ENCODE measurements at regions not wholly inside any gene's neighbourhood (a gene's known extent, or its start where the extent isn't known, plus 50 kb on each side); places are given as distances from the start of the nearest gene placed in this dataset.

GRCh38 chrX:115889121-115889890, 281.2 kb upstream of the AGTR2 start:
- no peak for TF ChIP-seq EP300 (IDR thresholded peaks at IDR 0.05; ENCODE audit: borderline replicate concordance)
- TF ChIP-seq CEBPB (IDR thresholded peaks at IDR 0.05): no peak
- TF ChIP-seq USF1 (IDR thresholded peaks at IDR 0.05): no peak
- no peak for TF ChIP-seq REST (IDR thresholded peaks at IDR 0.05; ENCODE audit: low read depth)
- no peak for TF ChIP-seq TEAD4 (IDR thresholded peaks at IDR 0.05)
- TF ChIP-seq TCF12 (IDR thresholded peaks at IDR 0.05; ENCODE audit: low read depth): no peak
- TF ChIP-seq FOXM1 (IDR thresholded peaks at IDR 0.05; ENCODE audit: borderline replicate concordance, low read depth): no peak
- no peak for TF ChIP-seq TAF1 (IDR thresholded peaks at IDR 0.05; ENCODE audit: low read depth)
- TF ChIP-seq MAX (IDR thresholded peaks at IDR 0.05): no peak
- TF ChIP-seq YY1 (IDR thresholded peaks at IDR 0.05; ENCODE audit: low read depth): no peak
- no peak for TF ChIP-seq EGR1 (IDR thresholded peaks at IDR 0.05)
- TF ChIP-seq ZBTB7A (IDR thresholded peaks at IDR 0.05; ENCODE audit: low read depth): no peak
- TF ChIP-seq RAD21 (IDR thresholded peaks at IDR 0.05; ENCODE audit: low read depth): no peak
- no peak for TF ChIP-seq NFIC (IDR thresholded peaks at IDR 0.05)
- no peak for TF ChIP-seq CREB1 (IDR thresholded peaks at IDR 0.05; ENCODE audit: low read depth)

- 0 out of 2 replicates have a peak, but pooled peaks have one; percentile 22 for TF ChIP-seq RAD21 (IDR thresholded peaks at IDR 0.05; ENCODE audit: low read depth)
- TF ChIP-seq YY1 (IDR thresholded peaks at IDR 0.05; ENCODE audit: low read depth): no peak
- peak; percentile 40 for TF ChIP-seq NFIC (IDR thresholded peaks at IDR 0.05)
- no peak for TF ChIP-seq MAX (IDR thresholded peaks at IDR 0.05)
- TF ChIP-seq TCF12 (IDR thresholded peaks at IDR 0.05; ENCODE audit: low read depth): no peak
- no peak for TF ChIP-seq EP300 (IDR thresholded peaks at IDR 0.05; ENCODE audit: borderline replicate concordance)
- no peak for TF ChIP-seq REST (IDR thresholded peaks at IDR 0.05; ENCODE audit: low read depth)
- TF ChIP-seq CREB1 (IDR thresholded peaks at IDR 0.05; ENCODE audit: low read depth): no peak
- TF ChIP-seq USF1 (IDR thresholded peaks at IDR 0.05): no peak
Observed at GRCh38 chrX:115892056-115892708, 278.4 kb upstream of the AGTR2 start.

GRCh38 chrX:115892787-115893671, 277.5 kb upstream of the AGTR2 start:
- TF ChIP-seq RAD21 (IDR thresholded peaks at IDR 0.05; ENCODE audit: low read depth) (peak; percentile 89), CREB1 (IDR thresholded peaks at IDR 0.05; ENCODE audit: low read depth) (no peak), EP300 (IDR thresholded peaks at IDR 0.05; ENCODE audit: borderline replicate concordance) (peak; percentile 76), YY1 (IDR thresholded peaks at IDR 0.05; ENCODE audit: low read depth) (peak; percentile 73), MAX (IDR thresholded peaks at IDR 0.05) (peak; percentile 64; the same call in 1 of the 2 replicates), TEAD4 (IDR thresholded peaks at IDR 0.05) (peak; percentile 68), EGR1 (IDR thresholded peaks at IDR 0.05) (no peak), TCF12 (IDR thresholded peaks at IDR 0.05; ENCODE audit: low read depth) (peak; percentile 89), FOXM1 (IDR thresholded peaks at IDR 0.05; ENCODE audit: borderline replicate concordance, low read depth) (peak; percentile 48; the same call in 1 of the 2 replicates), NFIC (IDR thresholded peaks at IDR 0.05) (peak; percentile 76)

- TF ChIP-seq RAD21 (IDR thresholded peaks at IDR 0.05; ENCODE audit: low read depth) (peak; percentile 66), CEBPB (IDR thresholded peaks at IDR 0.05) (no peak), TEAD4 (IDR thresholded peaks at IDR 0.05) (no peak)
Observed at GRCh38 chrX:115894087-115894486, 276.5 kb upstream of the AGTR2 start.
